ENCODE measurements at regions not wholly inside any gene's neighbourhood (a gene's known extent, or its start where the extent isn't known, plus 50 kb on each side); places are given as distances from the start of the nearest gene placed in this dataset.

- TF ChIP-seq CTCF (conservative IDR thresholded peaks at IDR 0.05; ENCODE audit: low read depth in 2 of 2) (no peak), EZH2 (IDR thresholded peaks at IDR 0.05; ENCODE audit: low read depth, unreplicated experiment) (no peak), POLR2AphosphoS5 (IDR thresholded peaks at IDR 0.05; ENCODE audit: low read depth) (no peak), ETS1 (IDR thresholded peaks at IDR 0.05) (no peak), EZH2phosphoT487 (IDR thresholded peaks at IDR 0.05; ENCODE audit: unreplicated experiment) (no peak), JUNB (IDR thresholded peaks at IDR 0.05; ENCODE audit: unreplicated experiment) (no peak), CREB1 (CRISPR knock-in tag; IDR thresholded peaks at IDR 0.05; ENCODE audit: low read depth) (no peak), ZNF114 (CRISPR knock-in tag; IDR thresholded peaks at IDR 0.05) (no peak), ZNF331 (CRISPR knock-in tag; IDR thresholded peaks at IDR 0.05; ENCODE audit: low read depth) (no peak), STAT1 (IDR thresholded peaks at IDR 0.05; ENCODE audit: unreplicated experiment) (no peak)
- TF ChIP-seq, protein P1, sequence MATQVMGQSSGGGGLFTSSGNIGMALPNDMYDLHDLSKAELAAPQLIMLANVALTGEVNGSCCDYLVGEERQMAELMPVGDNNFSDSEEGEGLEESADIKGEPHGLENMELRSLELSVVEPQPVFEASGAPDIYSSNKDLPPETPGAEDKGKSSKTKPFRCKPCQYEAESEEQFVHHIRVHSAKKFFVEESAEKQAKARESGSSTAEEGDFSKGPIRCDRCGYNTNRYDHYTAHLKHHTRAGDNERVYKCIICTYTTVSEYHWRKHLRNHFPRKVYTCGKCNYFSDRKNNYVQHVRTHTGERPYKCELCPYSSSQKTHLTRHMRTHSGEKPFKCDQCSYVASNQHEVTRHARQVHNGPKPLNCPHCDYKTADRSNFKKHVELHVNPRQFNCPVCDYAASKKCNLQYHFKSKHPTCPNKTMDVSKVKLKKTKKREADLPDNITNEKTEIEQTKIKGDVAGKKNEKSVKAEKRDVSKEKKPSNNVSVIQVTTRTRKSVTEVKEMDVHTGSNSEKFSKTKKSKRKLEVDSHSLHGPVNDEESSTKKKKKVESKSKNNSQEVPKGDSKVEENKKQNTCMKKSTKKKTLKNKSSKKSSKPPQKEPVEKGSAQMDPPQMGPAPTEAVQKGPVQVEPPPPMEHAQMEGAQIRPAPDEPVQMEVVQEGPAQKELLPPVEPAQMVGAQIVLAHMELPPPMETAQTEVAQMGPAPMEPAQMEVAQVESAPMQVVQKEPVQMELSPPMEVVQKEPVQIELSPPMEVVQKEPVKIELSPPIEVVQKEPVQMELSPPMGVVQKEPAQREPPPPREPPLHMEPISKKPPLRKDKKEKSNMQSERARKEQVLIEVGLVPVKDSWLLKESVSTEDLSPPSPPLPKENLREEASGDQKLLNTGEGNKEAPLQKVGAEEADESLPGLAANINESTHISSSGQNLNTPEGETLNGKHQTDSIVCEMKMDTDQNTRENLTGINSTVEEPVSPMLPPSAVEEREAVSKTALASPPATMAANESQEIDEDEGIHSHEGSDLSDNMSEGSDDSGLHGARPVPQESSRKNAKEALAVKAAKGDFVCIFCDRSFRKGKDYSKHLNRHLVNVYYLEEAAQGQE (IDR thresholded peaks at IDR 0.05; ENCODE audit: unreplicated experiment) = no peak
- TF ChIP-seq, protein P2, sequence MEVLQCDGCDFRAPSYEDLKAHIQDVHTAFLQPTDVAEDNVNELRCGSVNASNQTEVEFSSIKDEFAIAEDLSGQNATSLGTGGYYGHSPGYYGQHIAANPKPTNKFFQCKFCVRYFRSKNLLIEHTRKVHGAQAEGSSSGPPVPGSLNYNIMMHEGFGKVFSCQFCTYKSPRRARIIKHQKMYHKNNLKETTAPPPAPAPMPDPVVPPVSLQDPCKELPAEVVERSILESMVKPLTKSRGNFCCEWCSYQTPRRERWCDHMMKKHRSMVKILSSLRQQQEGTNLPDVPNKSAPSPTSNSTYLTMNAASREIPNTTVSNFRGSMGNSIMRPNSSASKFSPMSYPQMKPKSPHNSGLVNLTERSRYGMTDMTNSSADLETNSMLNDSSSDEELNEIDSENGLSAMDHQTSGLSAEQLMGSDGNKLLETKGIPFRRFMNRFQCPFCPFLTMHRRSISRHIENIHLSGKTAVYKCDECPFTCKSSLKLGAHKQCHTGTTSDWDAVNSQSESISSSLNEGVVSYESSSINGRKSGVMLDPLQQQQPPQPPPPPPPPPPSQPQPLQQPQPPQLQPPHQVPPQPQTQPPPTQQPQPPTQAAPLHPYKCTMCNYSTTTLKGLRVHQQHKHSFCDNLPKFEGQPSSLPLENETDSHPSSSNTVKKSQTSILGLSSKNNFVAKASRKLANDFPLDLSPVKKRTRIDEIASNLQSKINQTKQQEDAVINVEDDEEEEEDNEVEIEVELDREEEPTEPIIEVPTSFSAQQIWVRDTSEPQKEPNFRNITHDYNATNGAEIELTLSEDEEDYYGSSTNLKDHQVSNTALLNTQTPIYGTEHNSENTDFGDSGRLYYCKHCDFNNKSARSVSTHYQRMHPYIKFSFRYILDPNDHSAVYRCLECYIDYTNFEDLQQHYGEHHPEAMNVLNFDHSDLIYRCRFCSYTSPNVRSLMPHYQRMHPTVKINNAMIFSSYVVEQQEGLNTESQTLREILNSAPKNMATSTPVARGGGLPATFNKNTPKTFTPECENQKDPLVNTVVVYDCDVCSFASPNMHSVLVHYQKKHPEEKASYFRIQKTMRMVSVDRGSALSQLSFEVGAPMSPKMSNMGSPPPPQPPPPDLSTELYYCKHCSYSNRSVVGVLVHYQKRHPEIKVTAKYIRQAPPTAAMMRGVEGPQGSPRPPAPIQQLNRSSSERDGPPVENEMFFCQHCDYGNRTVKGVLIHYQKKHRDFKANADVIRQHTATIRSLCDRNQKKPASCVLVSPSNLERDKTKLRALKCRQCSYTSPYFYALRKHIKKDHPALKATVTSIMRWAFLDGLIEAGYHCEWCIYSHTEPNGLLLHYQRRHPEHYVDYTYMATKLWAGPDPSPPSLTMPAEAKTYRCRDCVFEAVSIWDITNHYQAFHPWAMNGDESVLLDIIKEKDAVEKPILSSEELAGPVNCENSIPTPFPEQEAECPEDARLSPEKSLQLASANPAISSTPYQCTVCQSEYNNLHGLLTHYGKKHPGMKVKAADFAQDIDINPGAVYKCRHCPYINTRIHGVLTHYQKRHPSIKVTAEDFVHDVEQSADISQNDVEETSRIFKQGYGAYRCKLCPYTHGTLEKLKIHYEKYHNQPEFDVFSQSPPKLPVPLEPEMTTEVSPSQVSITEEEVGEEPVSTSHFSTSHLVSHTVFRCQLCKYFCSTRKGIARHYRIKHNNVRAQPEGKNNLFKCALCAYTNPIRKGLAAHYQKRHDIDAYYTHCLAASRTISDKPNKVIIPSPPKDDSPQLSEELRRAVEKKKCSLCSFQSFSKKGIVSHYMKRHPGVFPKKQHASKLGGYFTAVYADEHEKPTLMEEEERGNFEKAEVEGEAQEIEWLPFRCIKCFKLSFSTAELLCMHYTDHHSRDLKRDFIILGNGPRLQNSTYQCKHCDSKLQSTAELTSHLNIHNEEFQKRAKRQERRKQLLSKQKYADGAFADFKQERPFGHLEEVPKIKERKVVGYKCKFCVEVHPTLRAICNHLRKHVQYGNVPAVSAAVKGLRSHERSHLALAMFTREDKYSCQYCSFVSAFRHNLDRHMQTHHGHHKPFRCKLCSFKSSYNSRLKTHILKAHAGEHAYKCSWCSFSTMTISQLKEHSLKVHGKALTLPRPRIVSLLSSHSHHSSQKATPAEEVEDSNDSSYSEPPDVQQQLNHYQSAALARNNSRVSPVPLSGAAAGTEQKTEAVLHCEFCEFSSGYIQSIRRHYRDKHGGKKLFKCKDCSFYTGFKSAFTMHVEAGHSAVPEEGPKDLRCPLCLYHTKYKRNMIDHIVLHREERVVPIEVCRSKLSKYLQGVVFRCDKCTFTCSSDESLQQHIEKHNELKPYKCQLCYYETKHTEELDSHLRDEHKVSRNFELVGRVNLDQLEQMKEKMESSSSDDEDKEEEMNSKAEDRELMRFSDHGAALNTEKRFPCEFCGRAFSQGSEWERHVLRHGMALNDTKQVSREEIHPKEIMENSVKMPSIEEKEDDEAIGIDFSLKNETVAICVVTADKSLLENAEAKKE (CRISPR knock-in tag; IDR thresholded peaks at IDR 0.05) = no peak
Observed at GRCh38 chr6:27026361-27026760, 221.1 kb upstream of the PRSS16 start.
